ENCODE measurements at regions not wholly inside any gene's neighbourhood (a gene's known extent, or its start where the extent isn't known, plus 50 kb on each side); places are given as distances from the start of the nearest gene placed in this dataset.

DNA sequence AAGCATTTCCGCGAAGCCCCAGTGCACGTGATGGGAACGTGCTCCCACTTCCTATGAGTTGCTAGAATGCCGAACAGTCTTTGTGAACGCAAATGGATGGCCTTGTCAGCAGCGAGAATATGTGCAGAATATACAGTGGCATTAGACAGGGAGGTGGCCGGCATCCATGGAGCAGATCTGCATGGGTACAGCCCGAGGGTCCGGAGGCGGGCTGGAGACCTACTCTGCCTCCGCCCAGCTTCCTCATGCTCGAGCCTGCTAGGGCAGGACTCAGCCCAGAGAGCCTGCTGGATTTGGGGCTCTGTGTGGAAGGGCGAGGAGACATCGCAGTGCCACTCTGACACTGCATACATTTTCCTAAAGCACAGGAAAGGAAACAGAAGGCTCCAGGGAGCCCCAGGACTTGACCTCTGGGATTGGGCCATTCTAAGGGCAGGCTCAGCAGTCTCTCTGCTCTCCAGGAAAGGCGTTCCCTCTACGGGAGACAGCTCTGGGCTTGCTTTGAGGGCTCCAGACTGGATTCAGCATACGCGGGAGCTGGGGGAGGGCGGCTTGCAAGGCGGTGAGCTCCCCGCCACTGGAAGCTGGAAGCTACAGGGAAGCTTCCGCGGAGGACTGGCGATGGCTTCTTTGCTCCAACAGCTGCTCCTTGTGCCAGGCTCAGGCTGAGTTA lies 55.9 kb upstream of the UQCRFS1 start:
- TF ChIP-seq, protein P1, sequence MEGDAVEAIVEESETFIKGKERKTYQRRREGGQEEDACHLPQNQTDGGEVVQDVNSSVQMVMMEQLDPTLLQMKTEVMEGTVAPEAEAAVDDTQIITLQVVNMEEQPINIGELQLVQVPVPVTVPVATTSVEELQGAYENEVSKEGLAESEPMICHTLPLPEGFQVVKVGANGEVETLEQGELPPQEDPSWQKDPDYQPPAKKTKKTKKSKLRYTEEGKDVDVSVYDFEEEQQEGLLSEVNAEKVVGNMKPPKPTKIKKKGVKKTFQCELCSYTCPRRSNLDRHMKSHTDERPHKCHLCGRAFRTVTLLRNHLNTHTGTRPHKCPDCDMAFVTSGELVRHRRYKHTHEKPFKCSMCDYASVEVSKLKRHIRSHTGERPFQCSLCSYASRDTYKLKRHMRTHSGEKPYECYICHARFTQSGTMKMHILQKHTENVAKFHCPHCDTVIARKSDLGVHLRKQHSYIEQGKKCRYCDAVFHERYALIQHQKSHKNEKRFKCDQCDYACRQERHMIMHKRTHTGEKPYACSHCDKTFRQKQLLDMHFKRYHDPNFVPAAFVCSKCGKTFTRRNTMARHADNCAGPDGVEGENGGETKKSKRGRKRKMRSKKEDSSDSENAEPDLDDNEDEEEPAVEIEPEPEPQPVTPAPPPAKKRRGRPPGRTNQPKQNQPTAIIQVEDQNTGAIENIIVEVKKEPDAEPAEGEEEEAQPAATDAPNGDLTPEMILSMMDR (IDR thresholded peaks at IDR 0.05; ENCODE audit: borderline replicate concordance, extremely low read depth, low read length, poor library complexity, severe bottlenecking), result no peak
- TF ChIP-seq EZH2 (IDR thresholded peaks at IDR 0.05; ENCODE audit: borderline replicate concordance, low read depth, low read length, severe bottlenecking), result no peak
- no peak overlapping the region for H3K4me2 ChIP-seq (ENCODE audit: insufficient read depth, low read length)
- no peaks in the 10 kb centered on the region for H3K4me1 ChIP-seq (ENCODE audit: insufficient read depth, low read length)
- ATAC-seq (ENCODE audit: insufficient read depth, low read depth), result no peak
- no peak overlapping the region for H3K4me3 ChIP-seq (ENCODE audit: low read depth in 1 of 2, low read length in 2 of 2)
- H3K9ac ChIP-seq (ENCODE audit: low read depth, low read length), result no peak overlapping the region
- H3K27me3 ChIP-seq (ENCODE audit: insufficient read depth, low read length, poor library complexity), result no peaks in the 10 kb centered on the region
- no peaks in the 10 kb centered on the region for H3K79me2 ChIP-seq (ENCODE audit: insufficient read depth, low read length)
- no peaks in the 10 kb centered on the region for H4K20me1 ChIP-seq (ENCODE audit: insufficient read depth, low read length)
- no peaks in the 10 kb centered on the region for H3K9me3 ChIP-seq (ENCODE audit: insufficient read depth, low read length, severe bottlenecking)
- H2AFZ ChIP-seq (ENCODE audit: low read depth, low read length), result no peak overlapping the region
- no peak for DNase-seq
- H3K27ac ChIP-seq (ENCODE audit: low read length), result no peak overlapping the region
- H3K36me3 ChIP-seq (ENCODE audit: insufficient read depth, low read length), result no peaks in the 10 kb centered on the region

DNA sequence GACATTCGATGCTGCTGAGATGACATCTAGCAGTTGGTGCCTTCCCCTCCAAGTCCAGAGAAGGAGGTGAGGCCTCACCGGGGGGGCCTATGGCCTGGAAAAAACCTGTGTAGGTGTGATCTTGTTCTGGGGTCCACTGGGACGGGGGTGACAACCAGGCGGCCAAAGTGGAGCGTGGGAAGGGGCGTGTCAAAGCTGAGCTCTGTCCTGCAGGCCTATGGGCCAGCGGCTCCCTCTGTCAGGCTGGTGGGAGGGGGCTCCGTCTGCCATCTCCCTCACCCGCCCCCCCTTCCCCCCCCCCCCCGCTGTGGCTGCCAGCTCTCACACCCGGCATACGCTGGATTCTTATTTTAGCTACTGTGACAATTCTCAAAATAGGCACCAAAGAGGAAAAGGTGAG lies 56.7 kb upstream of the UQCRFS1 start:
- ATAC-seq (ENCODE audit: insufficient read depth, low read depth) (no peak), DNase-seq (no peak)
- no peak overlapping the region for H3K4me2 ChIP-seq (ENCODE audit: insufficient read depth, low read length)
- no peaks in the 10 kb centered on the region for H4K20me1 ChIP-seq (ENCODE audit: insufficient read depth, low read length)
- H3K36me3 ChIP-seq (ENCODE audit: insufficient read depth, low read length), result no peaks in the 10 kb centered on the region
- no peak overlapping the region for H2AFZ ChIP-seq (ENCODE audit: low read depth, low read length)
- H3K9ac ChIP-seq (ENCODE audit: low read depth, low read length), result no peak overlapping the region
- no peaks in the 10 kb centered on the region for H3K4me1 ChIP-seq (ENCODE audit: insufficient read depth, low read length)
- H3K27ac ChIP-seq (ENCODE audit: low read length), result no peak overlapping the region
- no peak for TF ChIP-seq EZH2 (IDR thresholded peaks at IDR 0.05; ENCODE audit: borderline replicate concordance, low read depth, low read length, severe bottlenecking)
- TF ChIP-seq, protein P1 (IDR thresholded peaks at IDR 0.05; ENCODE audit: borderline replicate concordance, extremely low read depth, low read length, poor library complexity, severe bottlenecking), result no peak
- no peaks in the 10 kb centered on the region for H3K9me3 ChIP-seq (ENCODE audit: insufficient read depth, low read length, severe bottlenecking)
- no peak overlapping the region for H3K4me3 ChIP-seq (ENCODE audit: low read depth in 1 of 2, low read length in 2 of 2)
- H3K27me3 ChIP-seq (ENCODE audit: insufficient read depth, low read length, poor library complexity), result no peaks in the 10 kb centered on the region
- no peaks in the 10 kb centered on the region for H3K79me2 ChIP-seq (ENCODE audit: insufficient read depth, low read length)

DNA sequence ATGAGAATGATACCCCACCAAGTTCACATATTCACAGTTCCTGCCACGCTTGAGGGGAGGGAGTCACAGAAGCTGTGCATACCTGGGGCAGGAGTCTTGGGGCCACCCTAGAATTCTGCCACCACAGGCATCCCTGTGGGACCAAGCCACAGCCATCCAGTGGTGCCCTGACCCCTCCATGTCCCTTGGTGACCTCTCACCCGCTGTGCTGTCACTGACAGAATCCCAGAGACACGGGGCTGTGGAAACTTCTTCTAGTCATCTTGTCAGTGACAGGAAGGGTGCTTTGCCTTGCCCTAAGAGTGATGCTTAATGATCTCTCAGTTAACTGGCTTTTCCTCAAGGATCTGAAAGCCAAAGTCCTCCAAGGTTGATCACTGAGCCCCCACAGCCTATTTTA lies 58.4 kb upstream of the UQCRFS1 start:
- no peak overlapping the region for H3K4me2 ChIP-seq (ENCODE audit: insufficient read depth, low read length)
- H3K4me1 ChIP-seq (ENCODE audit: insufficient read depth, low read length), result no peaks in the 10 kb centered on the region
- no peaks in the 10 kb centered on the region for H3K9me3 ChIP-seq (ENCODE audit: insufficient read depth, low read length, severe bottlenecking)
- no peaks in the 10 kb centered on the region for H3K27me3 ChIP-seq (ENCODE audit: insufficient read depth, low read length, poor library complexity)
- no peak overlapping the region for H2AFZ ChIP-seq (ENCODE audit: low read depth, low read length)
- no peak overlapping the region for H3K9ac ChIP-seq (ENCODE audit: low read depth, low read length)
- no peak overlapping the region for H3K4me3 ChIP-seq (ENCODE audit: low read depth in 1 of 2, low read length in 2 of 2)
- H3K79me2 ChIP-seq (ENCODE audit: insufficient read depth, low read length), result no peaks in the 10 kb centered on the region
- DNase-seq, result no peak
- no peaks in the 10 kb centered on the region for H4K20me1 ChIP-seq (ENCODE audit: insufficient read depth, low read length)
- no peak for ATAC-seq (ENCODE audit: insufficient read depth, low read depth)
- no peak overlapping the region for H3K27ac ChIP-seq (ENCODE audit: low read length)
- TF ChIP-seq, protein P1 (IDR thresholded peaks at IDR 0.05; ENCODE audit: borderline replicate concordance, extremely low read depth, low read length, poor library complexity, severe bottlenecking), result no peak
- TF ChIP-seq EZH2 (IDR thresholded peaks at IDR 0.05; ENCODE audit: borderline replicate concordance, low read depth, low read length, severe bottlenecking), result no peak
- no peaks in the 10 kb centered on the region for H3K36me3 ChIP-seq (ENCODE audit: insufficient read depth, low read length)

Data from DND-41 (cell line).